NB4 (cell line): ENCODE measurements at regions not wholly inside any gene's neighbourhood (a gene's known extent, or its start where the extent isn't known, plus 50 kb on each side); places are given as distances from the start of the nearest gene placed in this dataset.

Experiments used
- CTCF ChIP-seq: IDR thresholded peaks from one replicate; pipeline ENCODE4 v1.5.1; 2012; ENCODE audit warnings: low read depth, low read length
- MAX ChIP-seq: IDR thresholded peaks from 2 replicates; pipeline ENCODE4 v1.6.1; 2011; ENCODE audit warnings: low read depth, low read length
- MYC ChIP-seq: IDR thresholded peaks from 2 replicates; pipeline ENCODE4 v1.6.1; 2011; ENCODE audit warnings: low read depth, low read length
- POLR2A ChIP-seq: IDR thresholded peaks from 2 replicates; pipeline ENCODE4 v1.6.1; 2011; ENCODE audit warnings: mild to moderate bottlenecking; ENCODE audit not compliant: insufficient read length; ENCODE audit errors: extremely low read depth

DNA sequence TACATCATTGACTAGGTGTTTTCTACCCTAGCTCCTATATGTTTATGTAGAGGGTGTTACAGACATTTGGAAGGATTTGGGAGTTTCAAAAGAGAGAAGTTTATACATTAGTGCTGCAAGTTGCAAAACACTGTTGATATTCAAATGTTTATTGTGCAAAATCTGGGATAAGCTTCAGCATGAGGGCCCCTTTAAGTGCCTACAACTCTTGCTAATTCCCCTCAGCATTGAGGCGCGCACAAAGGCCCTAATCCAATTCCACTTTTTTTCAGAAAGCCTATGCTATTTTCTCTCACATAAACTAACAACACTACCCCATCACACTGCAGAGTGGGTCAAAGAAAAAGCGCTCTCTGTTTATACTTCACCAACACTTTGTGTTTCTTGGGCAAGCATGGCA lies 208.0 kb downstream of the NR2F2 start:
- TF ChIP-seq CTCF (no peak), MAX (no peak), POLR2A (no peak), MYC (no peak)
